HS-5 (cell line): ENCODE measurements at regions not wholly inside any gene's neighbourhood (a gene's known extent, or its start where the extent isn't known, plus 50 kb on each side); places are given as distances from the start of the nearest gene placed in this dataset.

ENCODE experiments used
- DNase-seq: peaks from one replicate; pipeline ENCODE4 v3.0.0-alpha.2; 2012; ENCODE audit warnings: low read depth

DNA sequence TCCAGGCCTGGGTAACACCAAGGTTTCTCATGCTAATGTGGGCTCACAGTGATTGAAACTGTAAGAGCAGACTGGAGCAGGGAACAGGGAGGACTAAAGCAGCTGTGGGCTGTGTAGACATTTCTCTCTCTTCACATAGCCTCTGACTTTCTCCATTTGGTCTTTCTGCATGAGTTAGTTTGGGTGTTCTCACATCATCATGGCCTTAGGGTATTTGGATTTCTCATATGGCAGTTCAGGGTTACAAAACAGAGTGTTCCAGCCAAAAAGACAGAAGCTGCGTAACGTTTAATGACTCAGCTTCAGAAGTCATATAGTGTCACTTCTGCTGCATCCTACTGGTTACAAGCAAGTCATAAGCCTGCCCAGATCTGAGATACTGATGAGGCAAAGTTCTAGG, 52.0 kb upstream of the OSBPL8 start:
- DNase-seq = peak; percentile 79

DNA sequence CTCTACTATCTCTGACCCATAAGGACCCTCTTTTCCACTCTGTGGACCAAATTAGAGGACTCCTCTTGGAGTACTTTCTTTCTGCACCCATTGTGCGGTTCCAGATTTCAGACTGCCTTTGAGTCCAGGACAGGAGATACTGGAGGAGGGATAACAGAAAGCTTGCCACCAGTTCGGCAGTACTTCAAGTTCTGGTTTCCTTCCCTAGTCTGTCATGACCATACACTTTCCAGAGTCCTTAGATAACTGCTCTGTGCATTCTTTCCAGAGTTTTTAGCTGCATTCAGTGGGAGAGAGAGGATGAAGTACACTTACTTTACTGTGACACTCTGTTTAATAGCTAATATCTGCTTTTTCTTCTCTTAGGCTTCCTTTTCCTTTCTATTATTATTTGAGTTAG, 54.8 kb upstream of the OSBPL8 start:
- no peak for DNase-seq

DNA sequence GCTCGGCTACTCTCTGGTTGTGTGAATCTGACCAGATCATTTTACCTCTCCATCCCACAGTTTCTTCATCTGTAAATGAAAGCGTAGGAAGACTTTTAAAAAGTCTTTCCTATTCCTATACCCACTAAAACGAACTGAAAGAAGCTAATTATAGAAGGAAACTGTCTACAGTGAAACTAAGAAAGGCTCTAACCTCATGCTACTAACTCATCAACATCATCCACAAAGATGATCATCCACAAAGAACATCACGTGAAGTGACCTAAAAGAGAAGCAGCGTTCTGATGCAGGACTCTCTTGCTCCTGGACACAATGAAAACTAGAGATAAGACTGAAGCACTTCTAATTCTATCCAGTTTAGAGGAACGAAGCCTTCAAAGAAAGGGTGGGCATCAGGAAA, 58.5 kb upstream of the OSBPL8 start:
- no peak for DNase-seq

DNA sequence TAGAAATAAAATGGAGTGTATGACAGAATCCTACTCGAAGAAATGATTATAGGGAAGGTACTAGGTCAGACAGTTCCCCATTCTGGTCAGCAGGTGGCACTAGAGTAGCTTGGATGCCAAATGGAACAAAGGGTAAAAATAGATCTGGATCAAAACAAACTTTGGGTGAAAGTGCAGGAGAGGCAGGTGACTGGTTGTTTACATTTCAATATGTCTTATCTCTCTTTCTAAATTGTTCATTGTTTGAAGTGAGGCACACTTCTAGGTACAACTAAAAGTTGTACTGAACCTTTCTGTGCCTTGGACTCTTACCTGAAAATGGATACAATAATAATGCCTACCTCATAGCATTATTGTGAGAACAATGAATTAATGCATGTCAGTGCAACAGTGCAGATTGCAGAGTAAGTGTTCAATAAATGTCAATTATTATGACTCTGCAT, 62.0 kb upstream of the OSBPL8 start:
- peak; percentile 45 for DNase-seq

DNA sequence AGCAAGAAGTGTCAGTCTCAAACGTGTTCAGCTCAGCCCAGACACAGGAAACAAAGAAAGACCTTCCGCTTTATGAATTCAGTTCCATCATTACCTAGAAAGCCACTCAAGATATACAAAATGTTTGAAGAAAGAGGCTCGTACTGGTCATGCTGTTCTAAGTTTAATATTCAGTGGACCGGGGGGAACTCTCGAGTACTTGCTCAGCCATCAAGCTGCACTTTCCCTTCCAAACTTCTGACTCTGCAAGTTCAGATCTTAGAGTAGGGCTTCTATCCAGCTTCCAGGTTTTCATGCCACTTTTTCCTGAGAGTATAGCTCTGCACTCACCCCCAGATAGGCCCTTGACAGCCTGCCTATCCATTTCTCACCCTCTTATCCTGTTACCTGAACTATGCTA, 62.8 kb upstream of the OSBPL8 start:
- no peak for DNase-seq

DNA sequence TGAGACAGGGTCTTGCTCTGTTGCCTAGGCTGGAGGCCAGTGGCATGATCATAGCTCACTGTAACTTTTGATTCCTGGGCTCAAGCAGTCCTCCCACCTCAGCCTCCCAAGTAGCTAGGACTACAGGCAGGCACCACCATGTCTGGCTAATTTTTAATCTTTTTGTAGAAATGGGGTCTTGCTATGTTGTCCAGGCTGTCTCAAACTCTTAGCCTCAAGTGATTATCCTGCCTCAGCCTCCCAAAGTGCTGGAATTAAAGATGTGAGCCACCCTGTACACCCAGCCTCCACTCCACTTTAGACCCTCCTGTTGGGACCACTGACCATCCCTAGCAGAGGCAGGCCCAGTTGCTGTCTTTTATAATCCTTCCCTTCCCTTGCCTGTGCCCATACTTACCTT, 63.3 kb upstream of the OSBPL8 start:
- no peak for DNase-seq

DNA sequence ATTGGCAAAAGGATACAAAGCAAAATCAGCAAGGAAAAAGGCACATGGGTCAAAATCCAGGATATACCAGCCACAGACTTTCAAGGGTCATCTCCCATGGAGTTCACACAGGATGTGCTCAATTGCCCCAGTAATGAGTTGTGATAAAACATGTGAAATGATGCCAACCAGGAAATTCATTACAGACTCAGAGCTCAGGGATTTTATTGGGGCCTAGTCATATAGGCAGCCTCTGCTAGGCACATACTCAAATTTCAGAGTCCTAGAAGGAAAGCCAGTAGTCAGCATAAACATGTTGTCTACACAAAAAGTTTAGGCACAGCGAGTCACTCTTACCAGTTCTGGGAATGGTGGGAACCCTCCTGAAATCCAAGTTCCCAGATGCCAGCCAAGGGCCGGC, 64.4 kb upstream of the OSBPL8 start:
- peak; percentile 72 for DNase-seq

DNA sequence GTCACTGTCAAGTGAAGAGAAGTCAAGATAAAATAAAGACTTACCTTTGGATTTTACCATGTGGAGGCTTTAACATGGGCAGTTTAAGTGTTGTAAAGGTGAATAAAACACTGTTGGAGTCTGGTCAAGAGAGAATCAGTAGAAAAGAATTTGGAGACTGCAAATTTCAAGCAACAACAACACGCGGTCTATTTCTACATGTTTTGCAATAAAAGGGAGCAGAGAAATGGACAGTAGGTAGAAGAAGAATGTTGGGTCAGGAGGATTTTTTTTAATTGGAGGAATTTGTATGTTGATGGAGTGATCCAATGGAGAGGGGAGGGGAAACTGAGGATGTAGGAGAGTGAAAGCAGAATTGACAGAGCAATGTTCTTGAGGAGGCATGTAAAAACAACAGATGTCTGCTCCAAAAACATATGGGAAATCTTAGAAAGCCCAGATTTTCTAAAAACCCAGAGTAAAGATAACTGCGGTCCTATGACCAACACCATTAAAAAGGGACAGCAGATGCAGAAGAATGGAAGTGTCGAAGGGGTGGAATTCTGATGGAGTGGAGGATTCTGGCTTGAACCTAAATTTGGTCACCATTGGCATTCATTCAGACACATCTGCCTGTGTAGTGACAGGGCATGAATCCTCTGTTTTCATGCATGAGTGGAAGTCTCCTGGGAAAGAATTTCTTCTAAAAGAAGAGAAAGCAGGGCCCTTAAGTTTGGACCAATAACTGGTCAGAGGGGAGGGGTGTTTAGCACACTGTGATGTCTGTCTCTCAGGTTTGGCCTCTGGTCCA, 68.0 kb upstream of the OSBPL8 start:
- DNase-seq = no peak

DNA sequence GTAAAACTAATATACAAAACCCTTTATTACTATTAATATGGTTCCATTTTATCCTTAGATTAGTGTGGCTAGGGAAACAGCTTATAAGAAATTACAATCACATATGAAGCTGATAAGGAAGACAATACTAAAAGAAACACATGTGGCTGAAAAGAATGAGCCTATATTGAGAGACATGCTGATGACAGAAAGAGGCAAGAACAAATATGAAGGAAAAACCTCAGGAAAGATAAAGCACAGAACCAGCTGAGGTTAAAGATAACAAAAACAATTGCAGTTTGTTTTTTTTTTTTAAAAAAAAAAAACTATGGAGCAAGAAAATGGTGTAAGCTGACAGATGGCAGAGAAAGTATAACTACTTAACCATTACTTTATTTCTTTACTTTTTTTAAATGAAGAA, 69.2 kb upstream of the OSBPL8 start:
- DNase-seq = no peak

DNA sequence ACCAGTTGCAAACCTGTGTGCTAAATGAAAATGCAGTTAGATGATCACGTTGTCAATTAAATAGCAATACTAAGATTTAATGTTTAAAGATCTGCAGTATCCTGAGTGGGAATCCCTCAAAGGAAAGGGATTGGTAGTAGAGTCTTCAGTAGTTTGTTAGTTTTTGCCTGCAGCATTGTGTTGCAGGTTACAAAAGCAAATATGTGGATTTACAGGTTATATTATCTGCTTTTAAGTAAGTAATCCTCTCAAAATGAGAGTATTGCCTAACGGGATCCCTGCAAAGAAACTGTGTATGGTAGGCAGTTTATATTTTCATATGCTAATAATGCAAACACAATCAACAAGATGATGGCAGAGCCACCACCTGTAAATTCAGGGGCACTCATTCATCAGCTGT, 72.2 kb upstream of the OSBPL8 start:
- DNase-seq = no peak

DNA sequence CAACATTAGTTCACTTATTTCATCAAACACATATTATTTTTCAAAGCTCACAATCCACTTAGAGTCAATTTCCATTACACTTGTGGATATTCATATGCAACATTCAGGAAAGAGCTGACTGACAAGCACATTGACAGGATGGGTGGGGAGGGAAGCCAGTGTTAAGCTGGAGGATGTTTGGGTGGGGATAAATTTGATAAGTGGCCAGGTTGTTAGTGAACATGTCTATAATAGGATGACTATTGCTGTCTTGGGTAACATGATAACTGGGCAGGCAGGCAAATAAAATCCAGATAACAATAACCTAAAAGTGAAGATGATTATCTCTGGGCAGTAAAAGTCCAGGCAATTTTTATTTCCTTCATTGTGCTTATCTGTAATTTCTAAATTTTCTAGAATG, 73.8 kb upstream of the OSBPL8 start:
- DNase-seq = no peak

DNA sequence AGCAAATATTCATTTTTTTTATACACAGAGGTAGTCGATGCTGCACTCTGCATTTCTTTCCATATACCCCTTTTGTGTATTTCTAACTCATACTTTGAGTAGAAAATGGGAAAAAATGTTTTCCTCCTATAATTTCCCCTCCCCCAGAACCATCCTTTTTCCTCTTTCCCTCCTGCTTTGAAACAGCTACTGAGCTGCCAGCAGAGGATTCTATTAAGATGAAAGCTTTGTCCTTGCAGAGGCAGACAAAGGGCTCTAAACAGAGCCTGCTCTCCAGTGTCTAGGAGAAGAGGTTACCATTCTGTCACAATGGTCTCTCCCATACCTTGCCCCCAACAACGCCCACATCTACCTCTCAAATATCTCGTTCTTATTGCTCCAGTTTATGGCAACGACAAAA, 74.6 kb upstream of the OSBPL8 start:
- DNase-seq = no peak

DNA sequence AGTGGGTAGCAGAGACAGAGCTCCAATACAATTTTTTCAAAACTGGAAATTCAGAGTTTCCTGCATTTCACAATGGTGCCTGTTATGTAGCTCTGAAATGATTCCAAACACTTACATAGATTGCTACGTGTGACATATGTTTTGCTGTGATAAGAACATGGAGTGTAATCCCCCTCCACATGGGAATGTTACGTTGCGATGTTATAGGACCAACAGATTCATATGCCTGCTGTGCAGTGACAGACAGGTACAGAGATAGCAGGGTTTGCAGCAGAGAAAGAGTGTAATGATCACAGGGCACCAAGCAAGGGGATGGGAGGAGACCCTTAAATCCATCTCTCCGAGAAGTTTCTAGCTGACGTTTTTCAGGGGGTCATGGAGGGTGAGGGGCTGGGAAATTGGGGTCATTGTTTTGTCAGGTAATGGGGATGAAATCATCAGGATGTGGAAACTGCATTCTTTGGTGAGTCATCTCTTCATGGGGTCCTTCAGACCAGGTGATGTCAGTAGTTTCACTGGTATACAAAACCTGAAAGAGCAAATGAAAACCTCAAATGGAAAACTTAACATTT, 76.6 kb upstream of the OSBPL8 start:
- DNase-seq = no peak

DNA sequence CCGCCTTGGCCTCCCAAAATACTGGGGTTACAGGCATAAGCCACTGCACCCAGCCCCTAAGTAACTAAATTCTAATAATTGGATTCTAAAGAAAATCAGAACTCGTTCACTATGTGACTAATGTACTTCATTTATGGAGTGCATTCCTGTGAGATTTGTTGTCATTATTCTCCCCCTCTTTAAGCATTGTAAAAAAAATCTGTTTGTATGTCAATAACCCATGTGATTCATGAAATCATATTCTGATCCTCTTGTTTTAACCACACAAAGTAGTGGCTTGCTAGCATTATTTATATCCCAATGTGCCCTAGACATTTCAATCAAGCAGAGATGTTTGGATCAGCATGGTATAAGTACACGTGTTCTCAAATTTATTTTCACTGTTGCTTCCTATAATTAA, 78.2 kb upstream of the OSBPL8 start:
- DNase-seq = peak; percentile 69

DNA sequence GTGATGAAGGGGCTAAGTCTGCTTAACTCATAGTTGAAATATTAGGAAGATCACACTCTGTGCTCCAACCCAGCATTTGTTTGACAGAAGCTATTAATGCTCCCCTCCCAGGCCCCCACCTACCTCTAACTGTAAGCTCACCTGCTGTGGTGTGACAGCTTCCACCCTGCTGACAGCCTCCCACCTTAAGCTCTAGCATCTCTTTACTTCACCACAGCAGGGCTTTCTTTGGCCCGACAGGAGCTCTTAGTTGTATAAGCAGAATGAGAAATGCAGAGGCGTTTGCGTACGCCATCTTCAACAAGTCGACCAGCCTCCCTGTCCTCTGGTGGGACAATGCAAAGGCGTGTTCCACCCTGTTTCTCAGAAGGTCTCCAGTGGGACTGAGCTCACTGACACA, 80.1 kb upstream of the OSBPL8 start:
- DNase-seq = no peak

DNA sequence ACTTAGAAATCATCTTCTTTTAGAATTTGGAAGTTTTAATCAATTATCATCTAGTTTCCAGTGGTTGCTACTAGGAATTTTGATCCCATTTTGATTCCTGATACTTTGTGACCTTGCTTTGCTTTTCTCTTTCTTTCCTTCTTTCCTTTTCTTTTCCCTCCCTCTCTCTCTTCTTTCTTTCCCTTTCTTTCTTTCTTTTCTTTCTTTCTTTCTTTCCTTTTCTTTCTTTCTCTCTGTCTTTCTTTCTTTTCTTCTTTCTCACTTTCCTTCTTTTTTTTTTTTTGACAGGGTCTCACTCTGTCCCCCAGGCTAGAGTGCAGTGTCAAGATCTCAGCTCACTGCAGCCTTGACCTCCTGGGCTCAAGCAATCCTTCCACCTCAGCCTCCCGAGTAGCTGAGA, 81.5 kb upstream of the OSBPL8 start:
- DNase-seq = no peak

DNA sequence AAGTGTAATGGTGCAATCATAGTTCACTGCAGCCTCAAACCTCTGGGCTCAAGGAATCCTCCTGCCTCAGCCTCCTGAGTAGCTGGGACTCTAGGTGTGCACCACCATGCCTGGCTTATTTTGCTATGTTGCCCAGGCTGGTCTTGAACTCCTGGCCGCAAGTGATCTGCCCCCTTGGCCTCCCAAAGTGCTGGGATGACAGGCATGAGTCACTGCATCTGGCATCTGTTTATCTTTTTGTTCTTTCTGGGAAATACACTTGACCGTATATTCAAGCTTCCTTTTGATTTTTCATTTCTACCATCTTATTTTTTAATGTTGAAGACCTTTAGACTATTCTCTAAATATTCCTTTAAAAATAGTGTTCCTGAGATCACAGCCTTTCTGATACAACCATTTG, 82.4 kb upstream of the OSBPL8 start:
- no peak for DNase-seq

DNA sequence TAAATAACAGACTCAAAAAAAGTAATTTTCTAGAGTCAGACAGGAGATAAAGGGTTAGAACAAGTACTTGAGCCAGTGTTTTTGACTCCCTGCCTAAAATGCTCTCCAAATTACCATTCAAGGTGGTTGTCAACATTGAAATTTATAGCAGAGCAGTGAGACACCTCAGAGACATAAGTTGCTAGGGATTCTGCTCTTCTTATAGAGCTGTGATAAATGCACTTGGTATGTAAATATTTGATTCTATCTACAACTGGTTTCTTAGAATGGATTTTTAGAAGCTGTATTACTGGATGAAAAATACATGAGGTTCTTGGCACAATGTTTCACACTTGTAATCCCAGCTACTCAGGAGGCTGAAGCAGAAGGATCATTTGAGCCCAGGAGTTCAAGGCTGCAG, 83.9 kb upstream of the OSBPL8 start:
- no peak for DNase-seq

DNA sequence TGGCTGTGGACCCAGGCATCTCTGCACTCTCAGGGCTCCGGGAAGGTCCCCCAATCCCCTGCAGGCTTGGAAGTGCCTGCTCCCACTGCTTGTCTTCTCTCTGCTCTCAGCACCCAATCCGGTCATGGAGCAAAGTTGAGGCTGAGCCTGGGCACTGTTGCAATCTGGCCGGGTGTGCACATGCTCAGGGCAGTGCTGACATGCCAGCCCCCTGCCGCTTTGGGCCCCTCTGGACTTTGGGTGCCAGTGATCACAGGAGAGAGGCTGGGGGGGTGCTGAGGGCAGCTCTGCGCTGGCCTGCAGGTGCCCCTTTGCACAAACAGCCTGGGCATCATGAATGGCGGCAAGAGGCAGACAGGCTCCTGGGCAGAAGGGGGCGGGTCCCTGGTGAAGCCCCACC, 85.4 kb upstream of the OSBPL8 start:
- no peak for DNase-seq

DNA sequence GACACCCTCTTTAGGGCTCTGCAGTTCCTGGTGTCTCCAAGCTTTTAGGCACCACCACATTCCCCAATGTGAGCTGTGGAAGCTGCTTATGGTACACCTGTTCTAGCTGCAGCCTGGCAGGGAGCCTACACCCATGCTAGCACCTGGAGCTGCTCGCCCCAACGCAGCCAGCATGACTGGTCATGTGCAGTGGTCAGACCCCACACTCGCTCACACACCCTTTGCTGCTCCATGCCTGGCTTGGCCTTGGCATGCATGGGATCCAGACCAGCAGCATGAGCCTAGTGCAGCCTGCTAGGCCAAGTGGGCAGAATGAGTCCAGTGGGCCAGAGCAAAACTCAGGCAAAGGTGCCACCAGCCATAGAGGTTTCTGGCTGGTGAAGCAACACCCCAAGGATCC, 86.4 kb upstream of the OSBPL8 start:
- DNase-seq = no peak

DNA sequence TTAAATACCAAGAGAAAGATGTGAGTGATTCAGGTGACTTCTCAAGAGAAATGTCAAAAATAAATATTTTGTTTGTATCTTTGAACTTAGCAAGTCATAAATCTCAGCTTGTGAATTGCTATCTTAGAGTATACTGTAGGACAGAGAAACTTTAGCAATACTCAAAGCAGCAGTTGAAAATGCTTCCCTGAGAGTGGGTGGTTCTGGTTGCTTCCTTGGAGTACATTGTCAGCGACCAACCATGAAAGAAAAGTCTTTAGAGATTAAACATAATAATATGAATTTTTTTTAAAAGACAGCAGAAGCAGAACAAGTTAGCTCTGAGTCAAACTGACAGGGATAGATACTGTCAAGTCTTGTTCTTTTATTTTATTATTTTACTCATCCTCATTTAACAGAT, 86.8 kb upstream of the OSBPL8 start:
- DNase-seq = no peak

DNA sequence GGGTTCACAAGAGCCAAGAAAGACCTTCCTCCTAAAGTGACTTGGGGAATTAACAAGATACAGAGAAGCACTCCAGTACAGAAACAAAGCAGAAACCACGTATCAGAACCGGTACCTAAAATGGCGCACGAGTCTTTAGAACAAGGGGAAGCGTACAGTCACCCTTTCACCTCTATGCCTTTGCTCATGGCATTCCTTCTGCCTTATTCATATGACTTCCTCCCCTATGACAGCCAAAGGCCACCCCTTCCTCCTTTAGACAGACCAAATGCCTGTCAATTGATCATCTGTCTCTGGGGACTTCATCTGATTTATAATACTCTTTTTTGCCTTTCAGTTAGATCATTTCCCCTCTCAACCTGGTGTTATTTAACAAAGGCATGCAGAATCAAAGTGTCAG, 89.5 kb upstream of the OSBPL8 start:
- DNase-seq = no peak

DNA sequence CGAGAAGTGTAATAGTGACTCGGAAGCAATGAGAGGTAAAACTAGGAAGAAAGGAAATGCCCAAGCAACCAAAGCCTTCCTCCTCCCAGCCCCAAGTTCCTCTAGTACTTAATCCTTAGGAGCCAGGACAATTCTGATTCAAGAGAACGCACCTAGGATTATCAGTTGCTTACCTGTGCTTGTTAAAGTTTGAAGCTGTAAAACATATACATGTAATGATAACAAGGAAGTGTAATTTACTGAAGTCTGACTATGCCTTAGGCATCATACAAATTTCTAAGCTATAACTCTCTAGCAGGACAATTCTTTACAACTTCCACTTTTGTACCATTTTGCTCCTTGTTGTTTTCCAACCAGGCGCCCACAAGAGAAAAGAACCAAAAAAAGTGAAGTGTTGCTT, 92.8 kb upstream of the OSBPL8 start:
- no peak for DNase-seq

DNA sequence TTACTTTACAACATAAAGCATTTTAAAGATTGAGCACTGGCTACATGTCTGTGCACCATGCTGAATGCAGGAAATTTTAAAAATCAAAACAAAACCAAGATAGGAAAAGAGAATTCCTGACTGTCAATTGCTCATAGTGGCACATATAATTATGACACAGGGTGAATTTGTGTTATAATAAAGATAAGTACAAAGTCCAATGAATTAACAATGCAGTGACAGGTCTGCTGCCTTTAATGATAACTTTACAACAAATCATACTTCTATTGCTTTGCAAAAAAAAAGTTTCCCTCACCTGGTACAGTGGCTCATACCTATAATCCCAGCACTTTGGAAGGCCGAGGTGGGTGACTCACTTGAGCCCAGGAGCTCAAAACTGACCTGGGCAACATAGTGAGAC, 93.8 kb upstream of the OSBPL8 start:
- DNase-seq = no peak
